NCI-H510A treated with DMSO at 0.1 percent for 48 hours (cell line): ENCODE measurements at regions not wholly inside any gene's neighbourhood (a gene's known extent, or its start where the extent isn't known, plus 50 kb on each side); places are given as distances from the start of the nearest gene placed in this dataset.
"Not testable (repeated sequence)": the region's sequence is repeated elsewhere in the genome, so short reads cannot be mapped to it uniquely, and the experiment has no call there.

Source experiments
- DNase-seq: peaks from one replicate; lab custom pipeline; 2025; lab: John Stamatoyannopoulos, UW

GRCh38 chr6:137545073-137545472 lies 50.9 kb upstream of the OLIG3 start:
- DNase-seq = no peak

- no peak for DNase-seq
Observed at GRCh38 chr6:137547186-137547585, 53.0 kb upstream of the OLIG3 start.

GRCh38 chr6:137547601-137548000 lies 53.4 kb upstream of the OLIG3 start:
- no peak for DNase-seq

GRCh38 chr6:137549106-137549505 lies 54.9 kb upstream of the OLIG3 start:
- no peak for DNase-seq

- no peak for DNase-seq
Observed at GRCh38 chr6:137550535-137550934, 56.3 kb upstream of the OLIG3 start.

- no peak for DNase-seq
Observed at GRCh38 chr6:137552146-137552545, 58.0 kb upstream of the OLIG3 start.

- DNase-seq = no peak
Observed at GRCh38 chr6:137552809-137553208, 58.6 kb upstream of the OLIG3 start.

- not testable (repeated sequence) for DNase-seq
Observed at GRCh38 chr6:137559521-137560183, 65.5 kb upstream of the OLIG3 start.

GRCh38 chr6:137560184-137560563 lies 66.0 kb upstream of the OLIG3 start:
- DNase-seq = no peak

GRCh38 chr6:137568067-137568466 lies 73.9 kb upstream of the OLIG3 start:
- DNase-seq = no peak

GRCh38 chr6:137570393-137570792 lies 76.2 kb upstream of the OLIG3 start:
- DNase-seq = peak; percentile 70

GRCh38 chr6:137571854-137572253 lies 77.7 kb upstream of the OLIG3 start:
- DNase-seq = peak; percentile 19

GRCh38 chr6:137573739-137574138 lies 79.5 kb upstream of the OLIG3 start:
- DNase-seq = no peak

- DNase-seq = no peak
Observed at GRCh38 chr6:137579612-137580011, 85.4 kb upstream of the OLIG3 start.

GRCh38 chr6:137581019-137581707 lies 87.0 kb upstream of the OLIG3 start:
- no peak for DNase-seq

GRCh38 chr6:137583519-137583918 lies 89.3 kb upstream of the OLIG3 start:
- DNase-seq = not testable (repeated sequence)

GRCh38 chr6:137588472-137588871 lies 94.3 kb upstream of the OLIG3 start:
- no peak for DNase-seq

GRCh38 chr6:137589067-137589848 lies 95.1 kb upstream of the OLIG3 start:
- DNase-seq = no peak

- DNase-seq = no peak
Observed at GRCh38 chr6:137590684-137591083, 96.5 kb upstream of the OLIG3 start.

GRCh38 chr6:137601471-137601870 lies 107.3 kb upstream of the OLIG3 start:
- DNase-seq = no peak

GRCh38 chr6:137602313-137603197 lies 108.4 kb upstream of the OLIG3 start:
- DNase-seq = no peak

GRCh38 chr6:137610702-137611101 lies 116.5 kb upstream of the OLIG3 start:
- DNase-seq = no peak
